Parathyroid adenoma (tissue), 2 donors: ENCODE measurements at regions not wholly inside any gene's neighbourhood (a gene's known extent, or its start where the extent isn't known, plus 50 kb on each side); places are given as distances from the start of the nearest gene placed in this dataset.
A peak's percentile ranks its signal among the peaks of the same experiment; 100 is the strongest.

ENCODE experiments used
- H2AFZ ChIP-seq: fragments of 300-600 bp; sonication (generic); one replicate; pipeline ENCODE4 v1.7.0; 2017; ENCODE audit warnings: antibody characterized with exemption, mild to moderate bottlenecking
- H3K27ac ChIP-seq: fragments of 300-600 bp; sonication (generic); one replicate; pipeline ENCODE4 v1.7.0; 2017
- H3K27me3 ChIP-seq: fragments of 300-600 bp; sonication (generic); one replicate; pipeline ENCODE4 v1.7.0; 2017; ENCODE audit warnings: low read length; ENCODE audit not compliant: control insufficient read depth, insufficient read depth
- H3K36me3 ChIP-seq: fragments of 300-600 bp; sonication (generic); one replicate; pipeline ENCODE4 v1.7.0; 2017; ENCODE audit warnings: low read length; ENCODE audit not compliant: control insufficient read depth, insufficient read depth
- H3K4me1 ChIP-seq: fragments of 300-600 bp; sonication (generic); one replicate; pipeline ENCODE4 v1.7.0; 2017; ENCODE audit warnings: control low read depth
- H3K4me2 ChIP-seq: fragments of 300-600 bp; sonication (generic); one replicate; pipeline ENCODE4 v1.7.0; 2017; ENCODE audit warnings: low read length
- H3K4me3 ChIP-seq: fragments of 300-600 bp; sonication (generic); one replicate; pipeline ENCODE4 v1.7.0; 2017; ENCODE audit warnings: low read depth, low read length
- H3K79me2 ChIP-seq: fragments of 300-600 bp; sonication (generic); one replicate; pipeline ENCODE4 v1.7.0; 2017; ENCODE audit warnings: control low read depth
- H3K9ac ChIP-seq: fragments of 300-600 bp; sonication (generic); one replicate; pipeline ENCODE4 v1.7.0; 2017; ENCODE audit warnings: mild to moderate bottlenecking
- H3K9me3 ChIP-seq: fragments of 300-600 bp; sonication (generic); one replicate; pipeline ENCODE4 v1.7.0; 2017; ENCODE audit warnings: low read length; ENCODE audit not compliant: control insufficient read depth
- CTCF ChIP-seq: fragments of 300-600 bp; sonication (generic); IDR thresholded peaks from one replicate; pipeline ENCODE4 v1.7.0; 2017; ENCODE audit warnings: antibody characterized with exemption, mild to moderate bottlenecking
- donor health status: primary hyperparathyroidism.

GRCh38 chr9:80040457-80040856, 468.7 kb downstream of the TLE4 start:
- Histone ChIP-seq H3K9me3 (no peaks in the 10 kb centered on the region), H3K4me3 (no peak overlapping the region), H3K4me2 (no peak overlapping the region), H3K27me3 (no peaks in the 10 kb centered on the region), H3K9ac (no peak overlapping the region), H3K79me2 (no peaks in the 10 kb centered on the region), H2AFZ (peak overlapping the region; percentile 13), H3K27ac (no peak overlapping the region), H3K36me3 (no peaks in the 10 kb centered on the region), H3K4me1 (no peaks in the 10 kb centered on the region)
- TF ChIP-seq CTCF: no peak

GRCh38 chr9:80030801-80031200, 459.0 kb downstream of the TLE4 start:
- no peak for TF ChIP-seq CTCF
- Histone ChIP-seq H2AFZ (no peak overlapping the region), H3K9me3 (no peaks in the 10 kb centered on the region), H3K27ac (no peak overlapping the region), H3K4me3 (no peak overlapping the region), H3K27me3 (no peaks in the 10 kb centered on the region), H3K4me2 (no peak overlapping the region), H3K4me1 (no peaks in the 10 kb centered on the region), H3K79me2 (no peaks in the 10 kb centered on the region), H3K9ac (no peak overlapping the region), H3K36me3 (no peaks in the 10 kb centered on the region)

- H3K9me3 ChIP-seq: no peaks in the 10 kb centered on the region
- no peaks in the 10 kb centered on the region for H3K27me3 ChIP-seq
- H3K4me1 ChIP-seq: no peaks in the 10 kb centered on the region
- H2AFZ ChIP-seq: no peak overlapping the region
- no peak overlapping the region for H3K4me3 ChIP-seq
- no peaks in the 10 kb centered on the region for H3K36me3 ChIP-seq
- no peak overlapping the region for H3K9ac ChIP-seq
- no peak overlapping the region for H3K4me2 ChIP-seq
- H3K79me2 ChIP-seq: no peaks in the 10 kb centered on the region
- H3K27ac ChIP-seq: no peak overlapping the region
- no peak for TF ChIP-seq CTCF
These were observed 456.7 kb downstream of the TLE4 start for GRCh38 chr9:80028501-80028900.

DNA sequence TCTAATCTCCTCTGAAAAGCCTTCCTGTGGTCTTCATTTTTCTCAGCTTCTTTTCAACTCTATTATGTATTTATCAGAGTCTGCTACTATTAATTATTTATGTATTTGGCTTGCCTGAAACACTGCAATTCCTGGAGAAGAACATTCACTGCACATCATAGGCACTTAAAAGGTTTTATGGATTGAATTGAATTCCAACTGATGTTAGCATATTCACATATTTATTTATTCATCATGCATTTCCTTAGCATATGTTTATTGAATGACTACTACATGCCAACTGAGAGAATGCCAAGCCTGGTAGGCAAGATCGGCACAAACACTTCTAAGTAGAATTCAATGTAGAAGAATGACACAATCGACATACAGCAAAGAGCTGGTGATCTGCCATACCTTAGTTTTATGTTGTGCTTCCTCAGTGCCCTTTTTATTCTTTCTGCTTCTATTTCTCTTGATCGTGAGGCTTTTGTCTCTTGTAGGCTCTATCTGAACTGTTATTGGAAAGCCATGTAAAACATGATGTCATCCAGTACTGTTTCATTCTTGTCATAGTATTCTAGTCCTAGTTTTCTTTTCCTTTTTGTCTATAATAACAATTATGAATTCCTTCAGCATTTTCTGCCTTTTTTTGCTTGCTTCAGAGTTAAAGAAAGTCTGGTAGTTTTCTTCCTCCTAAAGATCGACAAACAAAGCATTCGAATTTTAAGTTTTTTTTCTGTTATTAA, 454.2 kb downstream of the TLE4 start:
- Histone ChIP-seq H3K9ac (no peak overlapping the region), H2AFZ (no peak overlapping the region), H3K27ac (no peak overlapping the region), H3K27me3 (no peaks in the 10 kb centered on the region), H3K4me1 (no peaks in the 10 kb centered on the region), H3K9me3 (no peaks in the 10 kb centered on the region), H3K36me3 (no peaks in the 10 kb centered on the region), H3K4me2 (no peak overlapping the region), H3K4me3 (no peak overlapping the region), H3K79me2 (no peaks in the 10 kb centered on the region)
- no peak for TF ChIP-seq CTCF

DNA sequence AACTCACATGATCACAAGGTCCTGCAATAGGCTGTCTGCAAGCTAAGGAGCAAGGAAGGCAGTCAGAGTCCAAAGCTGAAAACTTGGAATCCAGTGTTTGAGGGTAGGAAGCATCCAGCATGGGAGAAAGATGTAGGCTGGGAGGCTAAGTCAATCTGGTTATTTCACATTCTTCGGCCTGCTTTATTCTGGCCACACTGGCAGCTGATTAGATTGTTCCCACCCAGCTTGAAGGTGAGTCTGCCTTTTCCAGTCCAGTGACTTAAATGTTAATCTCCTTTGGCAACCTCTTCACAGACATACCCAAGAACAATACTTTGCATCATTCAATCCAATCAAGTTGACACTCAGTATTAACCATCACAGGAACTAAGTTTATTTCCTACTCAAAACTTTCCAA, 453.4 kb downstream of the TLE4 start:
- Histone ChIP-seq H3K9ac (no peak overlapping the region), H3K4me1 (peaks cover 2% of the 10 kb centered on the region), H3K9me3 (no peaks in the 10 kb centered on the region), H2AFZ (no peak overlapping the region), H3K27ac (no peak overlapping the region), H3K36me3 (no peaks in the 10 kb centered on the region), H3K27me3 (no peaks in the 10 kb centered on the region), H3K4me2 (no peak overlapping the region), H3K4me3 (no peak overlapping the region), H3K79me2 (no peaks in the 10 kb centered on the region)
- TF ChIP-seq CTCF: no peak
